ENCODE measurements at regions not wholly inside any gene's neighbourhood (a gene's known extent, or its start where the extent isn't known, plus 50 kb on each side); places are given as distances from the start of the nearest gene placed in this dataset.

DNA sequence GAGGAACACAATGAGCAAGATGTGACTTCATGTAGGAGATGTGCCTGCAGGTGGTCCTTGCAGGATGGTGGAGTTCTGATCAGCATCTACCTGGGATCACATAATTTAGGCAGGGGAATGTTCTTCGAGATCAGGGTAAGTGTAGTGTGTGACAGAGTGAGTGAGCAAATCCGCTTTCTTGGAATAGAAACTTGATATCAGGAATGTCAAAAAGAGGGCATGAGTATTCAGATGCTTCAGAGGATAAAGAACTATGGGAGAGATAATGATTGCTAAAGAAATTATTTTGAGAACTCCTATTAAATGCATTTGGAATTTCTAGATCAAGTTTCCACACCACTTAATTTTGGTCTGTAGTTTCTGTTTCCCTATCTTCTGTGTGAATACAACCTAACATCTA, 463.6 kb upstream of the SLC14A2 start:
- no peak for FAIRE-seq
- no peak for DNase-seq (ENCODE audit: insufficient read length, low spot score)
- no peak for TF ChIP-seq TAF1 (IDR thresholded peaks at IDR 0.05; ENCODE audit: low read depth, low read length)
- no peak for TF ChIP-seq PAX5 (IDR thresholded peaks at IDR 0.05; ENCODE audit: insufficient read depth, low read length, severe bottlenecking)
- no peak for TF ChIP-seq POU2F2 (IDR thresholded peaks at IDR 0.05; ENCODE audit: low read depth, low read length)
- TF ChIP-seq POLR2AphosphoS5 (IDR thresholded peaks at IDR 0.05; ENCODE audit: low read depth, low read length): no peak
- no peak for TF ChIP-seq SPI1 (IDR thresholded peaks at IDR 0.05; ENCODE audit: low read depth, low read length)
- TF ChIP-seq POLR2A (IDR thresholded peaks at IDR 0.05; ENCODE audit: low read depth, low read length): no peak

DNA sequence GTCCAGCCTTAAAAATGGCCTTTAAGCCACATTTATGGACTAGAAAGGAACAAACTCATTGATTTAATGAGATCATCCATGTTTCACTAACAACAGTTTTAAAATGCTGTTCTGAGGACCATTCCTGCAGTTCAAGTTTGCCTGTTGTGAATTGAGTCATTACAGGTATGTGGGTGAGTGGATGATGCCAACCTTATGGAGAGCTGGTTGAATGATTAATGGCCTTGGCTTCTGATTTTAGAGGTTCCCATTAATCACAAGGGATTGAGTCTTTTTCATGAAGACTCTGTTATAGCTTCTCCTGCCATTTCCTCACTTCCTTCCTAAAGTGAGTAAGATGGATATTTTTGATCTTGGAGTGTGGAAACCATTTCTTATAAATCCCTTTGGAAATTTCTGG, 459.8 kb upstream of the SLC14A2 start:
- DNase-seq (ENCODE audit: insufficient read length, low spot score) (no peak), FAIRE-seq (no peak)
- TF ChIP-seq POLR2AphosphoS5 (IDR thresholded peaks at IDR 0.05; ENCODE audit: low read depth, low read length) (no peak), POU2F2 (IDR thresholded peaks at IDR 0.05; ENCODE audit: low read depth, low read length) (no peak), POLR2A (IDR thresholded peaks at IDR 0.05; ENCODE audit: low read depth, low read length) (no peak), TAF1 (IDR thresholded peaks at IDR 0.05; ENCODE audit: low read depth, low read length) (no peak), SPI1 (IDR thresholded peaks at IDR 0.05; ENCODE audit: low read depth, low read length) (no peak), PAX5 (IDR thresholded peaks at IDR 0.05; ENCODE audit: insufficient read depth, low read length, severe bottlenecking) (no peak)

DNA sequence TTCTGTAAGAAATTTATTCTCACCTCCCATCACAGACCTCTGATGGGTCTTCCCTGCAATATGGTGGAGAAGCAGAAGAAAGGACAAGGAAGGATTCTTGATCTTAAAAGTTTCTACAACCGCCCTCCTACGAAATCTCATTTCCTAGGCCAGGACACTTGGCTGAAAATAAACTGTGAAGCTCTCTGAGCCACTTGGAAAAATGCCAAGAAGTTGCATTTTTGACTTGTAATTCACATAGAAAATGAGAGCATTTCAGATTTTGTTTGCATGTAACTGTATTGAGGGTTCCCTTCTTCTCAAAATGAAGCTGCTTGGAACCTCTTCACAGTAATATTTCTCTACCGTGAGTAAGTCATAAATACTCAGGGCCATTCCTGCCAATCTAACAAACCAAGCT, 458.3 kb upstream of the SLC14A2 start:
- TF ChIP-seq TAF1 (IDR thresholded peaks at IDR 0.05; ENCODE audit: low read depth, low read length) (no peak), POU2F2 (IDR thresholded peaks at IDR 0.05; ENCODE audit: low read depth, low read length) (no peak), PAX5 (IDR thresholded peaks at IDR 0.05; ENCODE audit: insufficient read depth, low read length, severe bottlenecking) (no peak)
- FAIRE-seq (no peak), DNase-seq (ENCODE audit: insufficient read length, low spot score) (no peak)

DNA sequence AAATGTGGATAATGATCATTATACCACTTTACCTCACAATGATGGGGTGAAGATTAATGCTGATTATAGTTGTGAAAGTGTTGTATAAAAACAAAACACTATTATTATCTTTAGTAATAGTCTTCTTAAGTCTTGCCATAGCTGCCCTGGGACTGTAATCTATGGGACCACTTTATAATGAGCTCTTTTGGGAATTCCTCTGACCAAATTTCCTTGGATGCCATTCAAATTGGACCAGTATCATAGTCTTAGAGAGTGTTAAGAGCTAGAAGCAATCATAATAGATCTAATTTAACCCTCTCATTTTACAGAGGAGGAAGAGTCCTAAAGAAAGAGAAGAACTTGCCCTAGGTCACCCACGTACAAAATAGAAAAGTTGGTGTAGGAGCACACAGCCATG, 457.7 kb upstream of the SLC14A2 start:
- TF ChIP-seq POLR2A (IDR thresholded peaks at IDR 0.05; ENCODE audit: low read depth, low read length) (no peak), POLR2AphosphoS5 (IDR thresholded peaks at IDR 0.05; ENCODE audit: low read depth, low read length) (no peak), POU2F2 (IDR thresholded peaks at IDR 0.05; ENCODE audit: low read depth, low read length) (no peak), SPI1 (IDR thresholded peaks at IDR 0.05; ENCODE audit: low read depth, low read length) (no peak), TAF1 (IDR thresholded peaks at IDR 0.05; ENCODE audit: low read depth, low read length) (no peak), PAX5 (IDR thresholded peaks at IDR 0.05; ENCODE audit: insufficient read depth, low read length, severe bottlenecking) (no peak)
- no peak for FAIRE-seq
- no peak for DNase-seq (ENCODE audit: insufficient read length, low spot score)

DNA sequence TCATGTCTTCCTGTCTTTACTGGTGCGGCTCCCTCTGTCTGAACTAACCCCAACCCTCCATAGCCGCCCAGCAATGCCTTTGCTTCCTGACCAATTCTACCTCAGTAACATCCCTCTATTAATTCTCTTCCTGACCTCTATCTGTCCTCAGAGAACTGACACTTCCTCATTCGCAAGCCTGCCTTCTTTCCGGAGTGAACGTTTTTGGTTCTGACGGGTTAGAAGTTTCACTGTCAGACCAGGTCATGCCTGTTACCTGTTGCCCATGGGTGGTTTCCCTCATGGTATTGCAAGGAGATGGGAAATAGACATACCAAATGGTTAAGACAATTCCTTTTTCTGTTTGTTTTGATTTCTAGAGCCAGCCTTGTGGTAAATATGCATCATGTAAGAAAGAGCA, 453.4 kb upstream of the SLC14A2 start:
- FAIRE-seq: peak; percentile 86
- TF ChIP-seq SPI1 (IDR thresholded peaks at IDR 0.05; ENCODE audit: low read depth, low read length): peak; percentile 93
- TF ChIP-seq POLR2A (IDR thresholded peaks at IDR 0.05; ENCODE audit: low read depth, low read length): no peak
- no peak for DNase-seq (ENCODE audit: insufficient read length, low spot score)

DNA sequence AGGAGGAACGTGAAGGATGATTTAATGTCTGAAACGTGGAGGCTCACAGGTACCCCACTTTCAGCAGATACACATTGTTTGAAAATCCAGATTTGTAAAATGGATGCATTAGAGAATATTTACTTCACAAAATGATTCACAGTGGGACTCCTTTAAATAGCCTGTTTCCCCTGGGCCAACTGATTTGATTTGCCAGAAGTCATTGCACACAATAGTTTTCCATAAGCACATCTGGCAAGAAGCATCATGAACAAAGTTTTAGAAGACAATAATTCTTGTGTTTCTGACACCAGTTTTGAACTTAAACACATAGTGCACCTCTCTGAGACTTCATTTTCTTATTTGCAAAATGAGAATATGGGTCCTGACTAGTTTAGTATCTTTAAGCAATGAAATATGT, 451.4 kb upstream of the SLC14A2 start:
- no peak for FAIRE-seq

DNA sequence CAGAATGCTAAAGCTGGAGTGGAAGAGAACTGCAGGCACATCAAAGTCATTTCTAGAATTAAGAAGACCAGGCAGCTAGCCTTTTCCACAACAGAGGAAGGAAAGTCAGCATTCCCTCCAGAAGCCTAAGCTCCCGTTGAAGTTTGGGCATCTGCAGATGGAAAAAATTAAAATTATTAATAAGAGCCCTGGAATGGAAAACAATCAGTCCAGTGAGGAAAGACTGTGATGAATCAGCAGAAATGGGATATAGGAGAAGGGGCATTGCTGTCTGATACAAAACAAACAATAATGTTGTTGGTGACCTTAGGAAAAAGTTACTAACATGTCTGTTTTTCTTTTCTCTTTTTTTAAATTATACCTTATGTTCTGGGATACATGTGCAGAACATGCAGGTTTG, 450.7 kb upstream of the SLC14A2 start:
- FAIRE-seq (no peak), DNase-seq (ENCODE audit: insufficient read length, low spot score) (no peak)
- TF ChIP-seq POLR2AphosphoS5 (IDR thresholded peaks at IDR 0.05; ENCODE audit: low read depth, low read length): no peak
- no peak for TF ChIP-seq SPI1 (IDR thresholded peaks at IDR 0.05; ENCODE audit: low read depth, low read length)
- no peak for TF ChIP-seq POU2F2 (IDR thresholded peaks at IDR 0.05; ENCODE audit: low read depth, low read length)
- no peak for TF ChIP-seq TAF1 (IDR thresholded peaks at IDR 0.05; ENCODE audit: low read depth, low read length)
- no peak for TF ChIP-seq PAX5 (IDR thresholded peaks at IDR 0.05; ENCODE audit: insufficient read depth, low read length, severe bottlenecking)
- no peak for TF ChIP-seq POLR2A (IDR thresholded peaks at IDR 0.05; ENCODE audit: low read depth, low read length)

More for the DNA sequence above, 451.4 kb upstream of the SLC14A2 start:
- no peak for DNase-seq (ENCODE audit: insufficient read length, low spot score)
- TF ChIP-seq PAX5 (IDR thresholded peaks at IDR 0.05; ENCODE audit: insufficient read depth, low read length, severe bottlenecking): no peak
- TF ChIP-seq POU2F2 (IDR thresholded peaks at IDR 0.05; ENCODE audit: low read depth, low read length): no peak
- no peak for TF ChIP-seq POLR2AphosphoS5 (IDR thresholded peaks at IDR 0.05; ENCODE audit: low read depth, low read length)
- no peak for TF ChIP-seq TAF1 (IDR thresholded peaks at IDR 0.05; ENCODE audit: low read depth, low read length)
- no peak for TF ChIP-seq POLR2A (IDR thresholded peaks at IDR 0.05; ENCODE audit: low read depth, low read length)
- no peak for TF ChIP-seq SPI1 (IDR thresholded peaks at IDR 0.05; ENCODE audit: low read depth, low read length)

DNA sequence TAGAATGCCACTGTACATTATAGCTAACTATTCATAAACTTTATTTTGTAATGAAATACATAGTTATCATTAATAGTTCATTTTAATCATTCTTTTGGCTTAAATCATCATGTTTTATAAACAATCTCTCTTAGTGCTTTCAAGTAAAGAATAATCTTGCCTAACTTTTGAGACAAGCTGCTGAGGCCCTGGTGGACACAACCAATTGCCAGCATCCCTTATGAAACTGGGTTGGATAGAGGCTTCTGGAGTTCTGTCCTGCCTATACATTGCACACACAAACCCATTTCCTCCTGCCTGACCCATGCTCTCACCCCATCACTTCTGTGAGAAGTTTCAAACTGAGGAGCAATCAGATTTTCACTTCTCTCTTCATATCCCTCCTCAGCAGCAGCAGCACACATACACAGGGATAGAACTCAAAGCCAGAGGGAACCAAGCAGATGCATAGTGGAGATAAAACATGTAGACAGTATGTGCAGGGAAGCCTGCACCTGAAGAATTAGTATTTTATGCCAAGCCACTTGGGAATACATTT, 450.0 kb upstream of the SLC14A2 start:
- TF ChIP-seq PAX5 (IDR thresholded peaks at IDR 0.05; ENCODE audit: insufficient read depth, low read length, severe bottlenecking): no peak
- 0 out of 2 replicates have a peak, but pooled peaks have one; percentile 32 for TF ChIP-seq SPI1 (IDR thresholded peaks at IDR 0.05; ENCODE audit: low read depth, low read length)
- FAIRE-seq: peak; percentile 61
- no peak for DNase-seq (ENCODE audit: insufficient read length, low spot score)

DNA sequence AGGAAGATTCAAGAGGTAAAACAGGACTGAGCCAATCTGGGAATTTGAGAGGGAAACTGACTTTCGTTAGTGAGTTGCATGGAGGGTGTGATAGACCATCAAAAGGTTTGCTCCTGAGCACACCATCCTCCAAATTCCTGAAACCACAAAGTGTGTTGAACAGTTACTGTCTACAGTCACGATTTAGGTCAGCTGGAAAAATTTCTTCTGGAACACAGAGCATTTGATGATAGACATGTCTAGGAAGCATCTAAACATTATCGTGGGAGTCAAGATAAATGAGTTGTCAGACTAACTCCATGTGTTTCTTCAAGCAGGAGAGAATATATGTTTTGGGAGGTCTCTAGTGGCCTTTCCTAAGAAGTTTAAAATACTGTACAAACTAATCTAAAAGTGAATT, 449.4 kb upstream of the SLC14A2 start:
- TF ChIP-seq POLR2A (IDR thresholded peaks at IDR 0.05; ENCODE audit: low read depth, low read length) (no peak), POU2F2 (IDR thresholded peaks at IDR 0.05; ENCODE audit: low read depth, low read length) (no peak), PAX5 (IDR thresholded peaks at IDR 0.05; ENCODE audit: insufficient read depth, low read length, severe bottlenecking) (no peak), TAF1 (IDR thresholded peaks at IDR 0.05; ENCODE audit: low read depth, low read length) (no peak), SPI1 (IDR thresholded peaks at IDR 0.05; ENCODE audit: low read depth, low read length) (no peak), POLR2AphosphoS5 (IDR thresholded peaks at IDR 0.05; ENCODE audit: low read depth, low read length) (no peak)
- no peak for DNase-seq (ENCODE audit: insufficient read length, low spot score)
- no peak for FAIRE-seq

DNA sequence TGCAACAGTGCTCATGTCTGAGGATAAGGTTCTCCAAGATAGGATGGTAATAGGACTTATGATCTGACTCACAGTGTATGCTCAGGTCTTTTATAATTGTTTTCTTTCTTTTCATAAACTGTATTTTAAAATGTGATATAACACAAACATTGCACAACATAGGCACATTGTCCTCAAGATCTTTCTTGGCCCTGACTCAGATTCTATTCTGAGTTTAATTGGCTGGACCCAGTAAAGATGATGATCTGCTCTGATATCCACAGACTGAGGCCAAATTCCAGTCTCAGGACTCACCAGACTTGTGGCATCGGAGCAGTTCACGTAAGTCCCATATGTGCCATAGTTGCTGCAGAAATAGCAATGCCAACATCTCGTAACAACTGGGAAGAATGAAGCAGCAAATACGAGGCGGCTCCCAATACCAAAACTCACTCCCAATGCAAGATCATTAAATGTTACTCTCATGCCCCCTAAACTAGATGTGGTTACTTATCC, 448.9 kb upstream of the SLC14A2 start:
- TF ChIP-seq POLR2AphosphoS5 (IDR thresholded peaks at IDR 0.05; ENCODE audit: low read depth, low read length) (no peak), PAX5 (IDR thresholded peaks at IDR 0.05; ENCODE audit: insufficient read depth, low read length, severe bottlenecking) (no peak), POLR2A (IDR thresholded peaks at IDR 0.05; ENCODE audit: low read depth, low read length) (no peak), POU2F2 (IDR thresholded peaks at IDR 0.05; ENCODE audit: low read depth, low read length) (no peak), SPI1 (IDR thresholded peaks at IDR 0.05; ENCODE audit: low read depth, low read length) (no peak), TAF1 (IDR thresholded peaks at IDR 0.05; ENCODE audit: low read depth, low read length) (no peak)
- no peak for FAIRE-seq
- no peak for DNase-seq (ENCODE audit: insufficient read length, low spot score)
